HepG2 (cell line): ENCODE measurements at regions not wholly inside any gene's neighbourhood (a gene's known extent, or its start where the extent isn't known, plus 50 kb on each side); places are given as distances from the start of the nearest gene placed in this dataset.

Source experiments
- ATAC-seq: fragments of 200-7000 bp; cut with Tn5 transposase; 3 replicates; pipeline ENCODE4 v1.9.1; 2020; ENCODE audit warnings: mild to moderate bottlenecking, moderate library complexity
- BruUV-seq: library from RNA; stranded (reverse); fragments of 400-500 nt; replicated peaks from 2 replicates; lab custom pipeline; 2021; lab: Mats Ljungman, UMichigan
- CTCF ChIA-PET: fragments of 300-600 bp; formaldehyde crosslinking; extraction: SDS; loops from one replicate; lab custom pipeline; 2021; ENCODE audit warnings: low total read pairs, inconsistent platforms, low intra/inter-chr PET ratio; lab: Yijun Ruan, JAX
- POLR2A ChIA-PET: fragments of 350-600 bp; sonication (Branson Sonifier 250); formaldehyde crosslinking; loops from one replicate; lab custom pipeline; 2020; ENCODE audit warnings: antibody characterized with exemption, inconsistent platforms; lab: Yijun Ruan, JAX
- DNase-seq: peaks from one replicate; pipeline ENCODE4 v3.0.0-alpha.2; 2015; ENCODE audit warnings: low spot score
- FAIRE-seq: peaks from 3 replicates; lab custom pipeline; 2011; peaks lifted over from hg19 to GRCh38; lab: Jason Lieb, UNC
- H2AFZ ChIP-seq: one replicate; pipeline ENCODE4 v1.6.1; 2011; ENCODE audit warnings: low read length, inconsistent platforms
- H3K27ac ChIP-seq: fragments of 300-600 bp; 3 replicates; pipeline ENCODE4 v1.8.0; 2011; ENCODE audit warnings: mixed run types, mild to moderate bottlenecking, mixed read lengths, low read length, inconsistent platforms; ENCODE audit not compliant: insufficient read depth; ENCODE audit errors: extremely low read length
- H3K27me3 ChIP-seq, 2 experiments: fragments of 200-600 bp in 1 of 2; 2 replicates in 1 of 2; 3 replicates in 1 of 2; pipeline versions ENCODE4 v1.6.0 to v1.8.0; 2011; ENCODE audit warnings: low read length in 2 of 2, mild to moderate bottlenecking in 2 of 2, moderate library complexity in 2 of 2, inconsistent platforms in 1 of 2; ENCODE audit not compliant: insufficient read depth in 2 of 2, control insufficient read depth in 1 of 2
- H3K36me3 ChIP-seq, 2 experiments: fragments of 200-600 bp in 1 of 2; replicated peaks in 1 of 2; 2 replicates in 1 of 2; 3 replicates in 1 of 2; pipeline versions ENCODE4 v1.5.1 to v1.8.0; 2011; ENCODE audit warnings: low read length in 2 of 2, inconsistent platforms in 1 of 2; ENCODE audit not compliant: insufficient read depth in 2 of 2, control insufficient read depth in 1 of 2
- H3K4me1 ChIP-seq: 2 replicates; pipeline ENCODE4 v1.5.1; 2012; ENCODE audit warnings: low read length, inconsistent platforms; ENCODE audit not compliant: insufficient read depth
- H3K4me2 ChIP-seq: 2 replicates; pipeline ENCODE4 v1.6.0; 2011; ENCODE audit warnings: low read depth, low read length, inconsistent platforms
- H3K4me3 ChIP-seq, 3 experiments: fragments of 200-600 bp in 1 of 3; sonication (generic), shearing (Covaris generic) in 1 of 3; replicated peaks in 1 of 3; 2 replicates each; pipeline ENCODE4 v1.5.1; 2011 to 2016; ENCODE audit warnings: low read length in 3 of 3, inconsistent platforms in 2 of 3, low read depth in 2 of 3, mild to moderate bottlenecking in 2 of 3, control low read depth in 1 of 3, mixed read lengths in 1 of 3; ENCODE audit not compliant: insufficient read depth in 1 of 3
- H3K79me2 ChIP-seq: one replicate; pipeline ENCODE4 v1.6.1; 2011; ENCODE audit warnings: low read length, inconsistent platforms; ENCODE audit not compliant: insufficient read depth
- H3K9ac ChIP-seq: 2 replicates; pipeline ENCODE4 v1.6.0; 2011; ENCODE audit warnings: mild to moderate bottlenecking, low read depth, low read length, inconsistent platforms; ENCODE audit not compliant: insufficient read depth
- H3K9me3 ChIP-seq: 2 replicates; pipeline ENCODE4 v1.5.1; 2012; ENCODE audit warnings: mild to moderate bottlenecking, low read length
- H4K20me1 ChIP-seq: 2 replicates; pipeline ENCODE4 v1.6.0; 2011; ENCODE audit warnings: inconsistent platforms, mild to moderate bottlenecking, low read length, moderate library complexity; ENCODE audit not compliant: insufficient read depth
- CENPT ChIP-seq: sonication (generic); formaldehyde crosslinking; IDR thresholded peaks from 2 replicates; pipeline ENCODE4 v1.8.0; 2022; ENCODE audit warnings: low read depth, mild to moderate bottlenecking, moderate library complexity, missing genetic modification reagents
- CREB1 ChIP-seq, 2 experiments: fragments of 450-650 bp in 1 of 2; IDR thresholded peaks; 2 replicates each; pipeline ENCODE4 v1.6.1; 2016 to 2017; ENCODE audit warnings: control low read depth in 1 of 2, mild to moderate bottlenecking in 1 of 2, missing compliant biosample characterization in 1 of 2, missing genetic modification characterization in 1 of 2
- GABPA ChIP-seq, 2 experiments: IDR thresholded peaks; 2 replicates each; pipeline ENCODE4 v1.6.1; 2011 to 2016; ENCODE audit warnings: low read depth in 2 of 2, low read length in 1 of 2, missing biosample characterization in 1 of 2, missing genetic modification characterization in 1 of 2
- MEF2D ChIP-seq: sonication (generic); formaldehyde crosslinking; IDR thresholded peaks from 2 replicates; pipeline ENCODE4 v1.5.1; 2020; ENCODE audit warnings: mild to moderate bottlenecking, missing genetic modification reagents
- MLLT10 ChIP-seq: sonication (generic); formaldehyde crosslinking; IDR thresholded peaks from 2 replicates; pipeline ENCODE4 v1.4.0; 2020; ENCODE audit warnings: missing genetic modification reagents
- ZNF207 ChIP-seq: fragments of 450-650 bp; IDR thresholded peaks from 2 replicates; pipeline ENCODE4 v1.6.1; 2016; ENCODE audit warnings: antibody characterized with exemption, borderline replicate concordance
- ZNF672 ChIP-seq: sonication (generic); formaldehyde crosslinking; IDR thresholded peaks from 2 replicates; pipeline ENCODE4 v1.8.1; 2022; ENCODE audit warnings: missing genetic modification reagents
- ZNF83 ChIP-seq: sonication (generic); formaldehyde crosslinking; IDR thresholded peaks from 2 replicates; pipeline ENCODE4 v1.4.0; 2020; ENCODE audit warnings: missing genetic modification reagents, mild to moderate bottlenecking, borderline replicate concordance
- WGBS: methylation state at CpG from one replicate; pipeline ENCODE4 v1.1.6; 2017; ENCODE audit warnings: low lambda C conversion rate; 5-methylcytosine and 5-hydroxymethylcytosine counted together
- in situ Hi-C: cut with HindIII; loops from 2 replicates; pipeline ENCODE4 v1.10.0; 2017; ENCODE audit warnings: low pct_unique_long_range_greater_than_20kb; ENCODE audit not compliant: extremely low pct_ligation_motif_present
- intact Hi-C: fragments of 100-400 bp; cut with micrococcal nuclease; formaldehyde crosslinking; loops from one replicate; pipeline ENCODE4 v1.10.0; 2022; ENCODE audit not compliant: unreplicated experiment
- TF ChIP-seq, protein P1 (sequence below): sonication (generic); formaldehyde crosslinking; IDR thresholded peaks from 2 replicates; pipeline ENCODE4 v1.9.0; 2021; ENCODE audit warnings: mild to moderate bottlenecking, missing genetic modification reagents
- TF ChIP-seq, protein P2 (sequence below): IDR thresholded peaks from 2 replicates; pipeline ENCODE4 v1.6.1; 2016; ENCODE audit warnings: low read depth, missing genetic modification reagents, missing compliant biosample characterization
- TF ChIP-seq, protein P3 (sequence below): sonication (generic); formaldehyde crosslinking; IDR thresholded peaks from 2 replicates; pipeline ENCODE4 v1.5.1; 2020; ENCODE audit warnings: missing genetic modification reagents, mild to moderate bottlenecking, borderline replicate concordance

DNA sequence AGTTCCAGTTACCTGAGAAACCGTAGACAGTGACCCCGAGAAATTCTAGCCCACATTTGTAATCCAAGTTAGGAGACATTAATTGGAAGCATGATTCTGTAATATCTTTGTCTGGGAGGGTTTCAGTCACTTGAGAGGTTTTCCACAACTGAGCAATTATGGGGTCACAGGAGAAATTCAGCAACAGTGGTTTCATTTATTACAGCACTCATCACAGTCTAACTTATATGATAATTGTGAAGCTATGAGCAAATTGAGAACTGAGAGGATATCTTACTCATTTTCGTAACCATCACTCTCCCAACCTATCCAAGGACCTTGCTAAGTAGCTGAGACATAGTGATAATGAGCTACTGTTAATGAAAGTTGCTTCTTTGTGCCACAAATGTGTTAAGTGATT, 328.5 kb upstream of the PPP2R3A start:
- in situ Hi-C loops = no loop called here
- no peaks in the 10 kb centered on the region for H3K79me2 ChIP-seq
- CTCF ChIA-PET = no interaction called here
- FAIRE-seq (no peak), ATAC-seq (no peak), DNase-seq (no peak)
- no TSS peak for BruUV-seq
- no peaks in the 10 kb centered on the region for H3K27me3 ChIP-seq
- no peak overlapping the region for H2AFZ ChIP-seq
- intact Hi-C loops = no loop called here
- no peak overlapping the region for H3K9ac ChIP-seq
- POLR2A ChIA-PET = no interaction called here
- 0% methylated on average over 3 of the region's 3 CpGs for WGBS
- no peak overlapping the region for H3K4me3 ChIP-seq
- no peaks in the 10 kb centered on the region for H3K4me1 ChIP-seq
- H4K20me1 ChIP-seq = no peaks in the 10 kb centered on the region
- no peaks in the 10 kb centered on the region for H3K9me3 ChIP-seq
- H3K36me3 ChIP-seq = no peaks in the 10 kb centered on the region
- H3K4me2 ChIP-seq = no peak overlapping the region
- H3K27ac ChIP-seq = no peak overlapping the region
- TF ChIP-seq MLLT10 (CRISPR knock-in tag) (no peak), ZNF207 (no peak), ZNF83 (no peak), ZNF672 (no peak), GABPA (IDR thresholded peaks at IDR 0.05; ENCODE audit: low read depth, low read length) (no peak), GABPA (CRISPR knock-in tag; IDR thresholded peaks at IDR 0.05; ENCODE audit: low read depth) (no peak), CREB1 (IDR thresholded peaks at IDR 0.05) (no peak), CREB1 (CRISPR knock-in tag; IDR thresholded peaks at IDR 0.05) (no peak), CENPT (CRISPR knock-in tag) (no peak), MEF2D (CRISPR knock-in tag) (no peak)
- TF ChIP-seq, protein P1, sequence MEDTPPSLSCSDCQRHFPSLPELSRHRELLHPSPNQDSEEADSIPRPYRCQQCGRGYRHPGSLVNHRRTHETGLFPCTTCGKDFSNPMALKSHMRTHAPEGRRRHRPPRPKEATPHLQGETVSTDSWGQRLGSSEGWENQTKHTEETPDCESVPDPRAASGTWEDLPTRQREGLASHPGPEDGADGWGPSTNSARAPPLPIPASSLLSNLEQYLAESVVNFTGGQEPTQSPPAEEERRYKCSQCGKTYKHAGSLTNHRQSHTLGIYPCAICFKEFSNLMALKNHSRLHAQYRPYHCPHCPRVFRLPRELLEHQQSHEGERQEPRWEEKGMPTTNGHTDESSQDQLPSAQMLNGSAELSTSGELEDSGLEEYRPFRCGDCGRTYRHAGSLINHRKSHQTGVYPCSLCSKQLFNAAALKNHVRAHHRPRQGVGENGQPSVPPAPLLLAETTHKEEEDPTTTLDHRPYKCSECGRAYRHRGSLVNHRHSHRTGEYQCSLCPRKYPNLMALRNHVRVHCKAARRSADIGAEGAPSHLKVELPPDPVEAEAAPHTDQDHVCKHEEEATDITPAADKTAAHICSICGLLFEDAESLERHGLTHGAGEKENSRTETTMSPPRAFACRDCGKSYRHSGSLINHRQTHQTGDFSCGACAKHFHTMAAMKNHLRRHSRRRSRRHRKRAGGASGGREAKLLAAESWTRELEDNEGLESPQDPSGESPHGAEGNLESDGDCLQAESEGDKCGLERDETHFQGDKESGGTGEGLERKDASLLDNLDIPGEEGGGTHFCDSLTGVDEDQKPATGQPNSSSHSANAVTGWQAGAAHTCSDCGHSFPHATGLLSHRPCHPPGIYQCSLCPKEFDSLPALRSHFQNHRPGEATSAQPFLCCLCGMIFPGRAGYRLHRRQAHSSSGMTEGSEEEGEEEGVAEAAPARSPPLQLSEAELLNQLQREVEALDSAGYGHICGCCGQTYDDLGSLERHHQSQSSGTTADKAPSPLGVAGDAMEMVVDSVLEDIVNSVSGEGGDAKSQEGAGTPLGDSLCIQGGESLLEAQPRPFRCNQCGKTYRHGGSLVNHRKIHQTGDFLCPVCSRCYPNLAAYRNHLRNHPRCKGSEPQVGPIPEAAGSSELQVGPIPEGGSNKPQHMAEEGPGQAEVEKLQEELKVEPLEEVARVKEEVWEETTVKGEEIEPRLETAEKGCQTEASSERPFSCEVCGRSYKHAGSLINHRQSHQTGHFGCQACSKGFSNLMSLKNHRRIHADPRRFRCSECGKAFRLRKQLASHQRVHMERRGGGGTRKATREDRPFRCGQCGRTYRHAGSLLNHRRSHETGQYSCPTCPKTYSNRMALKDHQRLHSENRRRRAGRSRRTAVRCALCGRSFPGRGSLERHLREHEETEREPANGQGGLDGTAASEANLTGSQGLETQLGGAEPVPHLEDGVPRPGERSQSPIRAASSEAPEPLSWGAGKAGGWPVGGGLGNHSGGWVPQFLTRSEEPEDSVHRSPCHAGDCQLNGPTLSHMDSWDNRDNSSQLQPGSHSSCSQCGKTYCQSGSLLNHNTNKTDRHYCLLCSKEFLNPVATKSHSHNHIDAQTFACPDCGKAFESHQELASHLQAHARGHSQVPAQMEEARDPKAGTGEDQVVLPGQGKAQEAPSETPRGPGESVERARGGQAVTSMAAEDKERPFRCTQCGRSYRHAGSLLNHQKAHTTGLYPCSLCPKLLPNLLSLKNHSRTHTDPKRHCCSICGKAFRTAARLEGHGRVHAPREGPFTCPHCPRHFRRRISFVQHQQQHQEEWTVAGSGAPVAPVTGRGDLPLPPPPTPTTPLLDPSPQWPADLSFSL = no peak
- TF ChIP-seq, protein P2, sequence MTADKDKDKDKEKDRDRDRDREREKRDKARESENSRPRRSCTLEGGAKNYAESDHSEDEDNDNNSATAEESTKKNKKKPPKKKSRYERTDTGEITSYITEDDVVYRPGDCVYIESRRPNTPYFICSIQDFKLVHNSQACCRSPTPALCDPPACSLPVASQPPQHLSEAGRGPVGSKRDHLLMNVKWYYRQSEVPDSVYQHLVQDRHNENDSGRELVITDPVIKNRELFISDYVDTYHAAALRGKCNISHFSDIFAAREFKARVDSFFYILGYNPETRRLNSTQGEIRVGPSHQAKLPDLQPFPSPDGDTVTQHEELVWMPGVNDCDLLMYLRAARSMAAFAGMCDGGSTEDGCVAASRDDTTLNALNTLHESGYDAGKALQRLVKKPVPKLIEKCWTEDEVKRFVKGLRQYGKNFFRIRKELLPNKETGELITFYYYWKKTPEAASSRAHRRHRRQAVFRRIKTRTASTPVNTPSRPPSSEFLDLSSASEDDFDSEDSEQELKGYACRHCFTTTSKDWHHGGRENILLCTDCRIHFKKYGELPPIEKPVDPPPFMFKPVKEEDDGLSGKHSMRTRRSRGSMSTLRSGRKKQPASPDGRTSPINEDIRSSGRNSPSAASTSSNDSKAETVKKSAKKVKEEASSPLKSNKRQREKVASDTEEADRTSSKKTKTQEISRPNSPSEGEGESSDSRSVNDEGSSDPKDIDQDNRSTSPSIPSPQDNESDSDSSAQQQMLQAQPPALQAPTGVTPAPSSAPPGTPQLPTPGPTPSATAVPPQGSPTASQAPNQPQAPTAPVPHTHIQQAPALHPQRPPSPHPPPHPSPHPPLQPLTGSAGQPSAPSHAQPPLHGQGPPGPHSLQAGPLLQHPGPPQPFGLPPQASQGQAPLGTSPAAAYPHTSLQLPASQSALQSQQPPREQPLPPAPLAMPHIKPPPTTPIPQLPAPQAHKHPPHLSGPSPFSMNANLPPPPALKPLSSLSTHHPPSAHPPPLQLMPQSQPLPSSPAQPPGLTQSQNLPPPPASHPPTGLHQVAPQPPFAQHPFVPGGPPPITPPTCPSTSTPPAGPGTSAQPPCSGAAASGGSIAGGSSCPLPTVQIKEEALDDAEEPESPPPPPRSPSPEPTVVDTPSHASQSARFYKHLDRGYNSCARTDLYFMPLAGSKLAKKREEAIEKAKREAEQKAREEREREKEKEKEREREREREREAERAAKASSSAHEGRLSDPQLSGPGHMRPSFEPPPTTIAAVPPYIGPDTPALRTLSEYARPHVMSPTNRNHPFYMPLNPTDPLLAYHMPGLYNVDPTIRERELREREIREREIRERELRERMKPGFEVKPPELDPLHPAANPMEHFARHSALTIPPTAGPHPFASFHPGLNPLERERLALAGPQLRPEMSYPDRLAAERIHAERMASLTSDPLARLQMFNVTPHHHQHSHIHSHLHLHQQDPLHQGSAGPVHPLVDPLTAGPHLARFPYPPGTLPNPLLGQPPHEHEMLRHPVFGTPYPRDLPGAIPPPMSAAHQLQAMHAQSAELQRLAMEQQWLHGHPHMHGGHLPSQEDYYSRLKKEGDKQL (CRISPR knock-in tag) = no peak
- TF ChIP-seq, protein P3, sequence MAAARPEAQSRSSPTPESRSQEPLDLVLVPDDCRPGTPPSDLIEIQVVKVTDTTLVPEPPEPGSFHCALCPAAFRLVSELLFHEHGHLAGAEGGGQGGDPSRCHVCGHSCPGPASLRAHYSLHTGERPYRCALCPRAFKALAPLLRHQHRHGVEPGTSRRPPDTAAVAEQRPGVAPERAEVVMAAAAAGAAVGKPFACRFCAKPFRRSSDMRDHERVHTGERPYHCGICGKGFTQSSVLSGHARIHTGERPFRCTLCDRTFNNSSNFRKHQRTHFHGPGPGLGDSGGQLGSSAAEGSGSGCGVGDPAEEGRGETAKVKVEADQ = no peak
